HepG2 (cell line): ENCODE measurements at regions not wholly inside any gene's neighbourhood (a gene's known extent, or its start where the extent isn't known, plus 50 kb on each side); places are given as distances from the start of the nearest gene placed in this dataset.

Experiments used
- ATAC-seq: fragments of 200-7000 bp; cut with Tn5 transposase; 3 replicates; pipeline ENCODE4 v1.9.1; 2020; ENCODE audit warnings: mild to moderate bottlenecking, moderate library complexity
- BruUV-seq: library from RNA; stranded (reverse); fragments of 400-500 nt; replicated peaks from 2 replicates; lab custom pipeline; 2021; lab: Mats Ljungman, UMichigan
- CTCF ChIA-PET: fragments of 300-600 bp; formaldehyde crosslinking; extraction: SDS; loops from one replicate; lab custom pipeline; 2021; ENCODE audit warnings: low total read pairs, inconsistent platforms, low intra/inter-chr PET ratio; lab: Yijun Ruan, JAX
- POLR2A ChIA-PET: fragments of 350-600 bp; sonication (Branson Sonifier 250); formaldehyde crosslinking; loops from one replicate; lab custom pipeline; 2020; ENCODE audit warnings: antibody characterized with exemption, inconsistent platforms; lab: Yijun Ruan, JAX
- DNase-seq: peaks from one replicate; pipeline ENCODE4 v3.0.0-alpha.2; 2015; ENCODE audit warnings: low spot score
- FAIRE-seq: peaks from 3 replicates; lab custom pipeline; 2011; peaks lifted over from hg19 to GRCh38; lab: Jason Lieb, UNC
- H2AFZ ChIP-seq: one replicate; pipeline ENCODE4 v1.6.1; 2011; ENCODE audit warnings: low read length, inconsistent platforms
- H3K27ac ChIP-seq: fragments of 300-600 bp; 3 replicates; pipeline ENCODE4 v1.8.0; 2011; ENCODE audit warnings: mixed run types, mild to moderate bottlenecking, mixed read lengths, low read length, inconsistent platforms; ENCODE audit not compliant: insufficient read depth; ENCODE audit errors: extremely low read length
- H3K27me3 ChIP-seq, 2 experiments: fragments of 200-600 bp in 1 of 2; 2 replicates in 1 of 2; 3 replicates in 1 of 2; pipeline versions ENCODE4 v1.6.0 to v1.8.0; 2011; ENCODE audit warnings: low read length in 2 of 2, mild to moderate bottlenecking in 2 of 2, moderate library complexity in 2 of 2, inconsistent platforms in 1 of 2; ENCODE audit not compliant: insufficient read depth in 2 of 2, control insufficient read depth in 1 of 2
- H3K36me3 ChIP-seq, 2 experiments: fragments of 200-600 bp in 1 of 2; replicated peaks in 1 of 2; 2 replicates in 1 of 2; 3 replicates in 1 of 2; pipeline versions ENCODE4 v1.5.1 to v1.8.0; 2011; ENCODE audit warnings: low read length in 2 of 2, inconsistent platforms in 1 of 2; ENCODE audit not compliant: insufficient read depth in 2 of 2, control insufficient read depth in 1 of 2
- H3K4me1 ChIP-seq: 2 replicates; pipeline ENCODE4 v1.5.1; 2012; ENCODE audit warnings: low read length, inconsistent platforms; ENCODE audit not compliant: insufficient read depth
- H3K4me2 ChIP-seq: 2 replicates; pipeline ENCODE4 v1.6.0; 2011; ENCODE audit warnings: low read depth, low read length, inconsistent platforms
- H3K4me3 ChIP-seq, 3 experiments: fragments of 200-600 bp in 1 of 3; sonication (generic), shearing (Covaris generic) in 1 of 3; replicated peaks in 1 of 3; 2 replicates each; pipeline ENCODE4 v1.5.1; 2011 to 2016; ENCODE audit warnings: low read length in 3 of 3, inconsistent platforms in 2 of 3, low read depth in 2 of 3, mild to moderate bottlenecking in 2 of 3, control low read depth in 1 of 3, mixed read lengths in 1 of 3; ENCODE audit not compliant: insufficient read depth in 1 of 3
- H3K79me2 ChIP-seq: one replicate; pipeline ENCODE4 v1.6.1; 2011; ENCODE audit warnings: low read length, inconsistent platforms; ENCODE audit not compliant: insufficient read depth
- H3K9ac ChIP-seq: 2 replicates; pipeline ENCODE4 v1.6.0; 2011; ENCODE audit warnings: mild to moderate bottlenecking, low read depth, low read length, inconsistent platforms; ENCODE audit not compliant: insufficient read depth
- H3K9me3 ChIP-seq: 2 replicates; pipeline ENCODE4 v1.5.1; 2012; ENCODE audit warnings: mild to moderate bottlenecking, low read length
- H4K20me1 ChIP-seq: 2 replicates; pipeline ENCODE4 v1.6.0; 2011; ENCODE audit warnings: inconsistent platforms, mild to moderate bottlenecking, low read length, moderate library complexity; ENCODE audit not compliant: insufficient read depth
- ARNT ChIP-seq: fragments of 450-650 bp; IDR thresholded peaks from 2 replicates; pipeline ENCODE4 v1.6.1; 2017
- CREB1 ChIP-seq, 2 experiments: fragments of 450-650 bp in 1 of 2; IDR thresholded peaks; 2 replicates each; pipeline ENCODE4 v1.6.1; 2016 to 2017; ENCODE audit warnings: control low read depth in 1 of 2, mild to moderate bottlenecking in 1 of 2, missing compliant biosample characterization in 1 of 2, missing genetic modification characterization in 1 of 2
- FOXK2 ChIP-seq: fragments of 450-650 bp; IDR thresholded peaks from 2 replicates; pipeline ENCODE4 v1.6.1; 2016
- FOXO1 ChIP-seq: sonication (generic); formaldehyde crosslinking; IDR thresholded peaks from 2 replicates; pipeline ENCODE4 v1.4.0; 2020; ENCODE audit warnings: missing genetic modification reagents
- NPAS2 ChIP-seq: sonication (generic); formaldehyde crosslinking; IDR thresholded peaks from 2 replicates; pipeline ENCODE4 v1.8.0; 2022; ENCODE audit warnings: mild to moderate bottlenecking, missing genetic modification reagents, borderline replicate concordance
- PAXIP1 ChIP-seq: sonication (generic); formaldehyde crosslinking; conservative IDR thresholded peaks from 2 replicates; pipeline ENCODE4 v1.4.0; 2020; ENCODE audit warnings: mild to moderate bottlenecking, missing genetic modification reagents, moderate library complexity
- PLSCR1 ChIP-seq: sonication (generic); formaldehyde crosslinking; IDR thresholded peaks from 2 replicates; pipeline ENCODE4 v1.5.0; 2020; ENCODE audit warnings: missing genetic modification reagents, mild to moderate bottlenecking, borderline replicate concordance
- RFX1 ChIP-seq: fragments of 450-650 bp; IDR thresholded peaks from 2 replicates; pipeline ENCODE4 v1.6.1; 2017
- SOX6 ChIP-seq, 2 experiments: fragments of 450-650 bp in 1 of 2; sonication (generic) in 1 of 2; formaldehyde crosslinking in 1 of 2; IDR thresholded peaks; 2 replicates each; pipeline versions ENCODE4 v1.4.0 to v1.6.1; 2017 to 2020; ENCODE audit warnings: antibody characterized with exemption in 1 of 2, mild to moderate bottlenecking in 1 of 2, missing genetic modification reagents in 1 of 2
- ZFP82 ChIP-seq: sonication (generic); formaldehyde crosslinking; IDR thresholded peaks from 2 replicates; pipeline ENCODE4 v1.5.1; 2020; ENCODE audit warnings: mild to moderate bottlenecking, missing genetic modification reagents, borderline replicate concordance
- ZNF44 ChIP-seq: sonication (generic); formaldehyde crosslinking; IDR thresholded peaks from 2 replicates; pipeline ENCODE4 v1.5.1; 2020; ENCODE audit warnings: mild to moderate bottlenecking, missing genetic modification reagents
- WGBS: methylation state at CpG from one replicate; pipeline ENCODE4 v1.1.6; 2017; ENCODE audit warnings: low lambda C conversion rate; 5-methylcytosine and 5-hydroxymethylcytosine counted together
- in situ Hi-C: cut with HindIII; loops from 2 replicates; pipeline ENCODE4 v1.10.0; 2017; ENCODE audit warnings: low pct_unique_long_range_greater_than_20kb; ENCODE audit not compliant: extremely low pct_ligation_motif_present
- intact Hi-C: fragments of 100-400 bp; cut with micrococcal nuclease; formaldehyde crosslinking; loops from one replicate; pipeline ENCODE4 v1.10.0; 2022; ENCODE audit not compliant: unreplicated experiment
- TF ChIP-seq, protein P1 (sequence below): sonication (generic); formaldehyde crosslinking; IDR thresholded peaks from 2 replicates; pipeline ENCODE4 v1.4.0; 2020; ENCODE audit warnings: mild to moderate bottlenecking, missing genetic modification reagents

- Histone ChIP-seq H2AFZ (no peak overlapping the region), H3K9ac (no peak overlapping the region), H3K4me1 (no peaks in the 10 kb centered on the region), H3K4me2 (no peak overlapping the region), H3K27ac (no peak overlapping the region), H3K4me3 (no peak overlapping the region), H3K27me3 (no peaks in the 10 kb centered on the region), H3K9me3 (no peaks in the 10 kb centered on the region), H3K36me3 (peaks cover 16 to 37% of the 10 kb centered on the region in 2 experiments; a peak in 4 of 5 replicates), H3K79me2 (no peaks in the 10 kb centered on the region), H4K20me1 (peaks cover 6% of the 10 kb centered on the region; the same call in 1 of the 2 replicates)
- ChIA-PET POLR2A (no interaction called here), CTCF (no interaction called here)
- ATAC-seq, result no peak
- no TSS peak for BruUV-seq
- 97% methylated on average over 1 of the region's 1 CpG for WGBS
- DNase-seq, result no peak
- no peak for FAIRE-seq
- intact Hi-C loops (no loop called here), in situ Hi-C loops (no loop called here)
- TF ChIP-seq ZFP82 (CRISPR knock-in tag) (no peak), SOX6 (IDR thresholded peaks at IDR 0.05) (0 out of 2 replicates have a peak, but pooled peaks have one; percentile 59), SOX6 (CRISPR knock-in tag; IDR thresholded peaks at IDR 0.05) (no peak), NPAS2 (no peak), FOXK2 (0 out of 2 replicates have a peak, but pooled peaks have one; percentile 18), PLSCR1 (CRISPR knock-in tag) (no peak), RFX1 (peak; percentile 67; the same call in 1 of the 2 replicates), CREB1 (IDR thresholded peaks at IDR 0.05) (peak; percentile 91), CREB1 (CRISPR knock-in tag; IDR thresholded peaks at IDR 0.05) (no peak)
- TF ChIP-seq, all 625 proteins: peak for 4
Measured at GRCh38 chr11:71068963-71069362, 183.4 kb downstream of the SHANK2 start.

DNA sequence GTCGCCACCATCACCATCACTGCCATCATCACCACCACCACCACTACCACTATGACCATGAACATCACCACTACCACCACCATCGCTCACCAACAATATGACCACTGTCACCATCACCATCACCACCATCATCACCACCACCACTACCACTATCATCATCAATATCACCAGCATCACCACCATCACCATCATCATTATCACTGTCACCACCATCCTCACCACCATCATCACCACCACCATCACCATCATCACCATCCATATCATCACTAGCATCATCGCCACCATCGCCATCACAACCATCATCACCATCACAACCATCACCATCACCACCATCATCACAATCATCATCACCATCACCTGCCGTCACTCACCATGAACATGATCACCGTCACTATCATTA is 184.6 kb downstream of the SHANK2 start:
- Histone ChIP-seq H3K9ac (no peak overlapping the region), H3K9me3 (no peaks in the 10 kb centered on the region), H3K36me3 (peaks cover 10 to 38% of the 10 kb centered on the region in 2 experiments; a peak in 4 of 5 replicates), H3K4me3 (no peak overlapping the region), H4K20me1 (peaks cover 6% of the 10 kb centered on the region; the same call in 1 of the 2 replicates), H3K27me3 (no peaks in the 10 kb centered on the region), H3K79me2 (no peaks in the 10 kb centered on the region), H3K4me2 (no peak overlapping the region), H3K27ac (no peak overlapping the region), H3K4me1 (no peaks in the 10 kb centered on the region), H2AFZ (no peak overlapping the region)
- 99% methylated on average over 6 of the region's 6 CpGs for WGBS
- ATAC-seq, result no peak
- intact Hi-C loops (no loop called here), in situ Hi-C loops (no loop called here)
- BruUV-seq, result no TSS peak
- CTCF ChIA-PET, result no interaction called here
- no peak for FAIRE-seq
- DNase-seq, result no peak
- POLR2A ChIA-PET, result no interaction called here
- TF ChIP-seq SOX6 (IDR thresholded peaks at IDR 0.05), result peak; percentile 50; the same call in 1 of the 2 replicates
- TF ChIP-seq SOX6 (CRISPR knock-in tag; IDR thresholded peaks at IDR 0.05), result no peak
- TF ChIP-seq PAXIP1 (CRISPR knock-in tag), result no peak
- TF ChIP-seq FOXO1 (CRISPR knock-in tag), result no peak
- TF ChIP-seq CREB1 (IDR thresholded peaks at IDR 0.05), result peak; percentile 92
- no peak for TF ChIP-seq CREB1 (CRISPR knock-in tag; IDR thresholded peaks at IDR 0.05)
- no peak for TF ChIP-seq ZNF44
- TF ChIP-seq, protein P1, sequence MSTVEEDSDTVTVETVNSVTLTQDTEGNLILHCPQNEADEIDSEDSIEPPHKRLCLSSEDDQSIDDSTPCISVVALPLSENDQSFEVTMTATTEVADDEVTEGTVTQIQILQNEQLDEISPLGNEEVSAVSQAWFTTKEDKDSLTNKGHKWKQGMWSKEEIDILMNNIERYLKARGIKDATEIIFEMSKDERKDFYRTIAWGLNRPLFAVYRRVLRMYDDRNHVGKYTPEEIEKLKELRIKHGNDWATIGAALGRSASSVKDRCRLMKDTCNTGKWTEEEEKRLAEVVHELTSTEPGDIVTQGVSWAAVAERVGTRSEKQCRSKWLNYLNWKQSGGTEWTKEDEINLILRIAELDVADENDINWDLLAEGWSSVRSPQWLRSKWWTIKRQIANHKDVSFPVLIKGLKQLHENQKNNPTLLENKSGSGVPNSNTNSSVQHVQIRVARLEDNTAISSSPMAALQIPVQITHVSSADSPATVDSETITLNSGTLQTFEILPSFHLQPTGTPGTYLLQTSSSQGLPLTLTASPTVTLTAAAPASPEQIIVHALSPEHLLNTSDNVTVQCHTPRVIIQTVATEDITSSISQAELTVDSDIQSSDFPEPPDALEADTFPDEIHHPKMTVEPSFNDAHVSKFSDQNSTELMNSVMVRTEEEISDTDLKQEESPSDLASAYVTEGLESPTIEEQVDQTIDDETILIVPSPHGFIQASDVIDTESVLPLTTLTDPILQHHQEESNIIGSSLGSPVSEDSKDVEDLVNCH (CRISPR knock-in tag), result no peak
- TF ChIP-seq ARNT, result 0 out of 2 replicates have a peak, but pooled peaks have one; percentile 20
